ENCODE measurements at regions not wholly inside any gene's neighbourhood (a gene's known extent, or its start where the extent isn't known, plus 50 kb on each side); places are given as distances from the start of the nearest gene placed in this dataset.

- ChIA-PET POLR2A (ENCODE audit: unreplicated experiment) (interaction anchor here (0.6 kb wide), 1 partner anchor 74 kb away, joined by 8 read pairs; no protein-coding TSS in a partner anchor), CTCF (no interaction called here)
- no TSS peak for BruUV-seq (replicated peaks)
- H3K9me2 ChIP-seq (ENCODE audit: insufficient read depth), result no peaks in the 10 kb centered on the region
- no peak overlapping the region for H3K27ac ChIP-seq
- no peak overlapping the region for H2AFZ ChIP-seq
- H3K27me3 ChIP-seq (ENCODE audit: insufficient read depth, low read depth), result no peaks in the 10 kb centered on the region
- no peaks in the 10 kb centered on the region for H4K20me1 ChIP-seq (ENCODE audit: insufficient read depth)
- no peaks in the 10 kb centered on the region for H3K36me3 ChIP-seq (ENCODE audit: low read depth)
- no peaks in the 10 kb centered on the region for H3K4me1 ChIP-seq (replicated peaks; ENCODE audit: insufficient read depth)
- intact Hi-C loops (cut with micrococcal nuclease; ENCODE audit: unreplicated experiment), result no loop called here
- no peaks in the 10 kb centered on the region for H3K79me2 ChIP-seq (ENCODE audit: low read depth)
- H3K9me3 ChIP-seq (ENCODE audit: insufficient read depth, low read depth), result no peaks in the 10 kb centered on the region
- H3F3A ChIP-seq (ENCODE audit: insufficient read depth, low read depth), result peaks cover 18% of the 10 kb centered on the region; the same call in 1 of the 2 replicates
- no peak for TF ChIP-seq EZH2 (IDR thresholded peaks at IDR 0.05; ENCODE audit: low read depth)
- no peak for TF ChIP-seq CTCF (conservative IDR thresholded peaks at IDR 0.05)
- no peak overlapping the region for H3K4me2 ChIP-seq
- DNase-seq, result no peak
- no peak overlapping the region for H3K4me3 ChIP-seq
These were observed 128.5 kb downstream of the COPS8 start for GRCh38 chr2:237214030-237214675.

GRCh38 chr2:237214963-237215362 is 129.3 kb downstream of the COPS8 start:
- H3K9me3 ChIP-seq (ENCODE audit: insufficient read depth, low read depth), result no peaks in the 10 kb centered on the region
- no peaks in the 10 kb centered on the region for H3K79me2 ChIP-seq (ENCODE audit: low read depth)
- no peaks in the 10 kb centered on the region for H3K36me3 ChIP-seq (ENCODE audit: low read depth)
- H3F3A ChIP-seq (ENCODE audit: insufficient read depth, low read depth), result peaks cover 18% of the 10 kb centered on the region; the same call in 1 of the 2 replicates
- POLR2A ChIA-PET (ENCODE audit: unreplicated experiment), result no interaction called here
- H3K4me2 ChIP-seq, result no peak overlapping the region
- no peak for DNase-seq
- no peak overlapping the region for H3K4me3 ChIP-seq
- no peaks in the 10 kb centered on the region for H3K4me1 ChIP-seq (replicated peaks; ENCODE audit: insufficient read depth)
- no peaks in the 10 kb centered on the region for H4K20me1 ChIP-seq (ENCODE audit: insufficient read depth)
- CTCF ChIA-PET, result no interaction called here
- BruUV-seq (replicated peaks), result no TSS peak
- TF ChIP-seq EZH2 (IDR thresholded peaks at IDR 0.05; ENCODE audit: low read depth) (no peak), CTCF (conservative IDR thresholded peaks at IDR 0.05) (no peak)
- H2AFZ ChIP-seq, result no peak overlapping the region
- H3K9me2 ChIP-seq (ENCODE audit: insufficient read depth), result no peaks in the 10 kb centered on the region
- no peaks in the 10 kb centered on the region for H3K27me3 ChIP-seq (ENCODE audit: insufficient read depth, low read depth)
- H3K27ac ChIP-seq, result no peak overlapping the region
- intact Hi-C loops (cut with micrococcal nuclease; ENCODE audit: unreplicated experiment), result no loop called here

- no peak overlapping the region for H3K27ac ChIP-seq
- intact Hi-C loops (cut with micrococcal nuclease; ENCODE audit: unreplicated experiment), result no loop called here
- H3K27me3 ChIP-seq (ENCODE audit: insufficient read depth, low read depth), result no peaks in the 10 kb centered on the region
- no peaks in the 10 kb centered on the region for H3K36me3 ChIP-seq (ENCODE audit: low read depth)
- CTCF ChIA-PET, result no interaction called here
- peak in 1 of 2 experiments; percentile 45 for DNase-seq
- no peaks in the 10 kb centered on the region for H3K9me2 ChIP-seq (ENCODE audit: insufficient read depth)
- H3K9me3 ChIP-seq (ENCODE audit: insufficient read depth, low read depth), result no peaks in the 10 kb centered on the region
- POLR2A ChIA-PET (ENCODE audit: unreplicated experiment), result interaction anchor here (0.6 kb wide), 1 partner anchor 111 kb away, joined by 5 read pairs; no protein-coding TSS in a partner anchor
- H3K4me3 ChIP-seq, result no peak overlapping the region
- peaks cover 2% of the 10 kb centered on the region; the same call in 1 of the 2 replicates for H3F3A ChIP-seq (ENCODE audit: insufficient read depth, low read depth)
- H2AFZ ChIP-seq, result no peak overlapping the region
- no peaks in the 10 kb centered on the region for H3K79me2 ChIP-seq (ENCODE audit: low read depth)
- no peaks in the 10 kb centered on the region for H4K20me1 ChIP-seq (ENCODE audit: insufficient read depth)
- TF ChIP-seq EZH2 (IDR thresholded peaks at IDR 0.05; ENCODE audit: low read depth) (no peak), CTCF (conservative IDR thresholded peaks at IDR 0.05) (no peak)
- H3K4me2 ChIP-seq, result no peak overlapping the region
- H3K4me1 ChIP-seq (replicated peaks; ENCODE audit: insufficient read depth), result peaks cover 2% of the 10 kb centered on the region
- no TSS peak for BruUV-seq (replicated peaks)
These were observed 132.4 kb downstream of the COPS8 start for GRCh38 chr2:237217995-237218616.
